Activated CD8-positive, alpha-beta memory T cell treated with anti-CD3 and anti-CD28 coated beads, Interleukin-2, amount 50 U/mL, for 48 hours (primary cell): ENCODE measurements at regions not wholly inside any gene's neighbourhood (a gene's known extent, or its start where the extent isn't known, plus 50 kb on each side); places are given as distances from the start of the nearest gene placed in this dataset.
"Not testable (repeated sequence)": the region's sequence is repeated elsewhere in the genome, so short reads cannot be mapped to it uniquely, and the experiment has no call there.

Experiments
- DNase-seq: peaks from one replicate; pipeline ENCODE4 v3.0.0-alpha.2; 2020

DNA sequence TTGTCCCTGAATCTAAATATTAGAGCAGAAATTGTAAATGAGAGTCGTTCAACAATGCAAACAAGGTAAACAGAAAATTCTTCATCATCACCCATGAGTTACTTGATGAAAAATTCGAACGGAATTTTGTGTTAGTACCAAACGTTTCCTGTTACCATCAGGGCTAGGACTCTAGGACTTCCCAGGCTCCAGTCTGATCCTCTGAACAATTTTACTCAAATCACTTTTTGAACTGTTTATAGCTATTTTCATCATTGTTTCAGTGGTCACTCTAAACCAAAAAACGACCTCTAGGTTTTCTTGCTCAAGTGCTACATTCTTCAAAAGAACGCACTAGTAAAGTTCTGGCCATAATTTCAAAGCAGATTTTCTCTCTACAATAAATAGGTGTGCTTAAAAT lies 273.3 kb downstream of the MREG start:
- DNase-seq = no peak

- DNase-seq = no peak
Observed at GRCh38 chr2:215738351-215738750, 275.0 kb downstream of the MREG start.

GRCh38 chr2:215737477-215737876 lies 275.9 kb downstream of the MREG start:
- no peak for DNase-seq

DNA sequence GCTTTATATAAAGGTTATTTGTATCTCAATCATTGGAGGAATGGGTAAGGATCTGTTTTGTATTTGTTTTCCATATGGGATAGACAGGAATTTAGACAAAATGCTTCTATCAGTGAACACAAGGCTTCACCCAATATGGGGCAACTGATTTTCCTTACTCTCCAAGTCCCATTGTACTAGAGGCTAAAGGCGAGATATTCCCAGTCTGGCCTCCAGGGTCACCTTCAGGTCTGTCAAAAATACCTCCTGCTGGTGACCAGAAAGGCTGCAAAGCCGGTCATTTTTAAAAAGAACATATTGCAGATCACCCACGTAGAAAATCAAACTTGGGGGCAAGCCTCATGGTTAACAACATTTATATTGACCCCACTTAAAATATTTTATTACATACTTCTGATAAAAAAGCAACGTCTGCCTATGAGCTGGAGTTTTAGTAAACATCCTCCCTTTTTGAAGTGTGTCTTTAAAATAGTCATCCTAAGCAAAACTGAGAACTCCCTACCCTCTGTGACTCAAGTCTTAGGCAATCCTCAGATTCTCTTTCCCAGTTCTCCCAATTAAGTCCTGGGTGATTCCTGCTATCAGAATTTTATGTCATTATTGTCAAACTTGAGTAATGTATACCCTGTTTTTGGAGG lies 276.6 kb downstream of the MREG start:
- DNase-seq = no peak

DNA sequence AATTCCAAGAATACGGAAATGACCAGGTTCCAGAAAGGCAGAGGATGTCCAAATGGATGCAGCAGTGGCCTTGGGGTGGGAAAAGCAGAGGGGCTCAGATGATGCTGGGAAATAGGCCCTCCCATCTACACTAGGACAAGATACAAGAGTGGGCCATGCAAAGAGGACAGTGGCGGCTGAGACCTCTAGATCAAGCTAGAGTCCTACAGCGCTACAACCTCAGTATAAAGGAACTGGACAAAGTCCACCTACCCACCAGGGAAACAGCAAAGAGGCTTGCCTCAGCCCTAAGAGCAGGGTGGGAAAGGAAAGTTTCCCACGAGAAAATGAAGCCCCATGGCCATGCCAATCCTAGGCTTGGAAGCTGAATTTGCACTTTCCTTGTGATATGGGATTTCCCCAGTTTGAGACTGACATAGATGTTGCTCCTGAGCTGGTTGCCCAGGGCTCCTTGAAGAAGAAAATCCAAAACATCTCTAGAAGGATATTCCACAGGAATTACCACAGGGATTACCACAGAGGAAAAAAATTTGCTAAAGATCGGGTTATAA lies 282.2 kb downstream of the MREG start:
- no peak for DNase-seq

DNA sequence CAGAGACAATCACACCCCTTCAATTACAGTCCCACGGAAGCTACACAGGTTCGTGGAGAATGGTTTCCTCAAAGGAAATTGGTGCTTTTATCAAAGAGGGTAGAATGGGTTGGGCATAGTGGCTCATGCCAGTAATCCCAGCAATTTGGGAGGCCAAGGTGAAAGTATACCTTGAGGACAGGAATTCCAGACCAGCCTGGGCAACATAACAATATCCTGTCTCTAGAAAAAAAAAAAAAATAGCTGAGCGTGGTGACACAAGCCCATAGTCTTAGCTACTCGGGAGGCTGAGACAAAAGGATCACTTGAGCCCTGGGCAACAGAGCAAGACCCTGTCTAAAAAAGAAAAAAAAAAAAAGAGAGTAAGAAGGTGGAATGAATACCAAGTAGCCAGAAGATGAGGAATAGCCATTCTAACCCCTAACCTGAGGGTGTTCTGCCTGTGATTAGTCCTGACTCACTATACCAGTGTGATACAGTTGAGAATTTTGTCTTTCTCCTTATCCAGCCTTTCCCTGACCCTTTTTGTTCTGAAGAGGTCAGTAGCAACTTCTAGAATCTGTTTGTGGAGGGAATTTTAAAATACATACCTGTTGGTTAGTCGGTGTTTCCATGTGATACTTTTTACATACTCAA lies 283.2 kb downstream of the MREG start:
- DNase-seq = no peak

DNA sequence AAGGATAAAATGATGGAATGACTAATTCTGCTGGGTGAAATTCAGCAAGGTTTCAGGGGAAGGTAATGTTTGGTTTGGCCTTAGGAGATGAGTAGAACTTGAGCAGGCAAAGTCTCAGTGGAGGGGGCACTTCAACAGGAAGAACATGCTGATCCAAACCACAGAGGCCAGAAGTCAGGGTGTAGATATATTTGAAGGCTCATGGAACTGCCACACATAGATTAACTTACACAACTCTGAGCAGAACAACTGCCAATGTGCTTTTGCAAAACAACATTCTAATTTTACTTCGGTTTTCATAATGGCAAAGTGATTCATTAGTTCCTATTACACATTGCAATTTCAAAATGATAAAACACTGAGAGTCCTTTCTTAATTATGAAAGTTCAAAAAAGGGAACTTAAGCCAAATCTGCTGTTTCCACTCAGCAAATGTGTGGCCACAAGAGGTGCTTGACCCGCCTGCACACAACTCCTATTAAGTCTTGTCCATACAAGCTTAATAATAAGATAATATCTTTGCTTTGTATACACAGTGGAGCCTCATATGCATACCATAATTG lies 284.8 kb downstream of the MREG start:
- no peak for DNase-seq

DNA sequence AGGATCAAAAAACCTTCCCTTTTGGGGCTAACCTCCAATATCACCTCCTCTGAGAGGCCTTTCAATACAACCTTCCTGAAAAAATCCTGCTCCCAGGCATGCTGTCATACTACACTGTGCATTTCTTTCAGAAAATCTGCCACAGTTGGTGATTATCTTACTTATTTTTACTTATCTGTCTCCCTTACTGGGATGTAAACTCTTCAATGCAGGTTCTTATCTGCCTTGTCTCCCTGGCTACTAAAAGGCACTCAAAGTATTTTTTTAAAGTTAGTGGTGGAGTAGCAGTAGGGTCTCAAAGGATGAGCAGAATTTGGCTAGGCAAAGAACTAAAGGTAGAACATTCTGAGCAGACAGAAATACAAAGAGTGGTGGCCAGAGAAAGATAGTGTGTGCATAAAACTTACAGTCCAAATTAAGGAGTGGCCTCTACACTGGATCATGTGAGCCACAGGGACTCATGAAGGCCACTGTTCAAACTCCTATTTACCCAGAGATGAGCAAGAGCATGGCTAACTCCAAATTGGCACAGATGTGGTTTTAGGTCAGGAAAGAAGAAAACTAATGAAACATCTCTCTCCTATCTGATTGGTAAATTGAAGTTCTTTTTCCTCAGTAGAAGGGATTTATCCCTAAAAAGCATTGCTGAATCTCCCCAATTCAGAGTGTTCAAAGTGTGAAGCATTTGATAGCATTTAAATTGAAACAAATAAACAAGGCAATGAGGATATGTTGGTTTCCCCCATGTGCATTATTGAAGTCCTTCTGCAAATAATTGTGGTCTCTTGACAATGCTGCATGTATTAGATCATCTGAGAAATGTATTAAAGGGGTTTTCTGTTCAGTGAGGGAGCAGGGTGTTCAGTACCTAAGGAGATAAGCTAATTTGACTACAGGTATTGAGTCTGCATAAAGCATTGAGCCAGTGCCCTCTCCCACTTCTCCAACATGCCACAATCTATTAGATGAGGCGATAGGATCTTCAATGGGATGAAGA lies 285.5 kb downstream of the MREG start:
- no peak for DNase-seq

- DNase-seq = no peak
Observed at GRCh38 chr2:215726070-215726469, 287.3 kb downstream of the MREG start.

DNA sequence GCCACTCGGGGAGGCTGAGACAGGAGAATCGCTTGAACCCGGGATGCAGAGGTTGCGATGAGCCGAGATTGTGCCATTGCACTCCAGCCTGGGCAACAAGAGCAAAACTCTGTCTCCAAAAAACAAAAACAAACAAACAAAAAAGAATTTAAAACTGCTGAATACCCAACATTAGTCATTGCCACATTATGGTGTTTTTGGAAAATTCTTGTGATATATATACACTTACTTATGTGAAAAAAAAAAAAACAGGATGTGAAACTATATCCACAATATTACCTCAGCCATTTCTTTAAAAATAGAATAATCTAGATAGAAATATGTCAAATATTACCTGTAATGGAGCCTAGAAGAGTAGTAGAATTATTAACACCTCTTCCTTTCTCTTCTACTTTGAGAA lies 288.3 kb upstream of the FN1 start:
- DNase-seq = no peak

GRCh38 chr2:215723631-215724011 lies 287.8 kb upstream of the FN1 start:
- DNase-seq = no peak

GRCh38 chr2:215722986-215723630 lies 287.2 kb upstream of the FN1 start:
- DNase-seq = no peak

GRCh38 chr2:215722125-215722524 lies 286.3 kb upstream of the FN1 start:
- DNase-seq = no peak

- not testable (repeated sequence) for DNase-seq
Observed at GRCh38 chr2:215721515-215721914, 285.6 kb upstream of the FN1 start.

GRCh38 chr2:215718890-215719289 lies 283.0 kb upstream of the FN1 start:
- DNase-seq = no peak

DNA sequence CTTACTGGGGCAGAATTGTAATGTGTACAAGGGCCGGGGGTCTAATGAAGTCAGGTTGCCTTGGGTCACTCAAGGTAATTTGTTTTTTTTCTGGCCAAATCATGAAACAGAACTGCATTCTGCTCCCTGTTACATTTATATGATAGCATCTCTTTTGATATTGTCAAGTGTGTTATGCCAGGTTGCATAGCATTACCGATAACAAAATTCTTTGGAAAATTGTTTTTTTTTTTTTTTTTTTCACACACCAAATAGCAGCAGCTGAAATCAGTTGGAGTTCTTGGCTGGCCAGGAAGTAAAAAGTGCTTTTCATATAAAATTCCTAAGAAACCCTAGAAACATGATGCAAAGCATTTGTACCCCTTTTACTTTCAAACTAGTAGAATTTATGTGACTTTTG lies 282.6 kb upstream of the FN1 start:
- no peak for DNase-seq

GRCh38 chr2:215717501-215718381 lies 281.9 kb upstream of the FN1 start:
- no peak for DNase-seq

- DNase-seq = no peak
Observed at GRCh38 chr2:215716956-215717355, 281.1 kb upstream of the FN1 start.

DNA sequence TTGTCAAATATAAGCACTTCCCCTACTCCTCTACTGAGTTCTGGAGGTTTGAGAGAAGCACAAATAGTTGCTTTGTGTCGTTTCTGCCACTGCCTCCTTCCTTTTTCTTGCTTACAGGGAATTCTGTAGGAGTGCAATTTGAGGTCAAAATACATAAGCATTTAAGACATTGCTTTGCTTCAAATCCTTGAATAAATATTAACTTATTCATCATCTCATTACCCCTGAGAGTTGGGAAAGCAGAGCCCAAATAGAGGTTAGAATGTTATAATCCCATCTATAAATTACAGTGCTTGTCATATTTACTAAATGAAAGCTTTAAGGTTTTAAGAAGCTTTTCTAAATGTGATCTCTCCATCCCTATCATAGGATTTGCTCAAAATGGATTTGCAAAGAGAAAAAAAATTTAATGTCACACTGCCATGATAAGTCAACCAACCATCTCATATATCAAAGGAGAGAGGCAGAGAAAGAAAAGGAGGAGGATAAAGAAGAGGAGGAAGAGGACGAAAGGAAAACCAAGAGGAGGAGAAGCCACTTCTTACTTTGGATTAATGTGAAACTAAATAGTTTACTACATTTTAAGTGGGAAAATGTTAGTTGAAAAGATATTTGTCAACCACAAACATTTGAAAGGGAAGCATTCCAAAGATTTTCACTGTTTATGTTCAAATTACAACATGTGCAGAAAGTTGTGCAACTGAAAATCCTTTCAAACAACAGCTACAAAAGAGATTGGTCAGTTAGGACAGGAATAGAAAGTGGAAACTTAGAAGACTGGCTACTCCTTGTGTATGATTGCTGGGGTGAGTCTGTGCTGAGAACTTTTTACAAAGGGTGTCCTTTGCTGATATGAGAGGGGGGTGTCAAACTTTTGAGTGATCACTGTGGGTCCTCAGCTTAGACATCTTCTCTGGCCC lies 277.3 kb upstream of the FN1 start:
- no peak for DNase-seq

- no peak for DNase-seq
Observed at GRCh38 chr2:215712219-215712868, 276.5 kb upstream of the FN1 start.
